RPMI7951 (cell line): ENCODE measurements at regions not wholly inside any gene's neighbourhood (a gene's known extent, or its start where the extent isn't known, plus 50 kb on each side); places are given as distances from the start of the nearest gene placed in this dataset.

Experiments
- DNase-seq: peaks from one replicate; pipeline ENCODE4 v3.0.0-alpha.2; 2012; ENCODE audit warnings: low read depth

GRCh38 chr4:15270201-15270600, 157.6 kb upstream of the C1QTNF7 start:
- no peak for DNase-seq

GRCh38 chr4:15286041-15286440, 141.8 kb upstream of the C1QTNF7 start:
- DNase-seq, result no peak

GRCh38 chr4:15291122-15291521, 136.7 kb upstream of the C1QTNF7 start:
- DNase-seq, result no peak

DNA sequence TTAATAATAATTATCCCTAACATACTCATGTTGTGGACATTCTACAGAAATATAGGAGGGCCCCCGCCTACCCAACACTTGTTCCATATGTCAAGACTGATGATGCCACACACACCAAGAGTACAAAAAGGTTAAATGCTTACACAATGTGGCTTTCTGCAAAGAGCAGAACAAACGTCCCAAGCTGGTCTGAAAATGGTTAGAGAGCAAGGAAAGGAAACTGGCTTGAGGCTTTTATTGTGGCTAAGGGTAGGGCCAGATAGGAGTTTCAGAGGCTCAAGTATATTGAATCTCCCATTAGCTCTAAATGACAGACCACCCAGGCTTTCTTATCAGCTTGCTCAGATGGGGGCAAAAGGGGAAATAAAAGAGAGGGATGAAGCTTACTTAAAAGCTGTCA, 134.1 kb upstream of the C1QTNF7 start:
- no peak for DNase-seq

DNA sequence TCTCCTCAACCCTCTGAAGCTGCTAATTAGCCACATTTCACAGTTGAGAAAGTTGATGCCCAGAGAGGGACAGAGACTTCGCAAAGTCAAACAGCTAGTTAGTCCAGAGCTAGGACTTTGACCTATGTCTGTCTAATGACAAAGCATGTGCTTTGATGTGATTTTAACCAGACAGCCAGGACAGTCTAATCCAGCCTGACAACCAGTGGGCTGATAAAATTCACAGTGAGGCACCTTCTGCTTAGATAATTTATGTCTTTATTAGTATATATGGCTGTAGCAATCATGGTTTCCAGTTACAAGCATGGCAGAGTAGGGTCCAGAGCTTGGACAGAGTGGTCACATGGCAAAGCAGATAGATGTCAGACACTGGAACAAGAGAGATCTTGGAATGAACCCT, 133.6 kb upstream of the C1QTNF7 start:
- DNase-seq, result no peak

DNA sequence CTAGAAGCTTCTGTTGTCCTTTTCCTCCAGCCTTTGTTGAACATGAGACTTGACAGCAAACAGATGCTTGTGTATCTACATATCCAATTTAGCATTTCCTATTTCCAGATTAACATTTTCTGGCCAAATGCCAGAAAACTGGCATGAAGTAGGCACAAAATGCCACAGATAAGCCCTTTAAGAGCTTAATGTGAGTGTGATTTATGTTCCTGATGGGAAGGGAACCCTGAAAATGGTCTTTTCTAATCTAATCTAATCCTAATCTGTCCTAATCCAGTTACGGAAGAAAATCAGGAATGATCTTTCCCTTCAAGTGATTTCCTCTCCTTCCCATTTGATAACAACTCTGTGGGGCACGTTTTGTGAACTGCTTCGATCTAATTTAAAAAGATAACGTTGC, 133.0 kb upstream of the C1QTNF7 start:
- DNase-seq, result no peak

DNA sequence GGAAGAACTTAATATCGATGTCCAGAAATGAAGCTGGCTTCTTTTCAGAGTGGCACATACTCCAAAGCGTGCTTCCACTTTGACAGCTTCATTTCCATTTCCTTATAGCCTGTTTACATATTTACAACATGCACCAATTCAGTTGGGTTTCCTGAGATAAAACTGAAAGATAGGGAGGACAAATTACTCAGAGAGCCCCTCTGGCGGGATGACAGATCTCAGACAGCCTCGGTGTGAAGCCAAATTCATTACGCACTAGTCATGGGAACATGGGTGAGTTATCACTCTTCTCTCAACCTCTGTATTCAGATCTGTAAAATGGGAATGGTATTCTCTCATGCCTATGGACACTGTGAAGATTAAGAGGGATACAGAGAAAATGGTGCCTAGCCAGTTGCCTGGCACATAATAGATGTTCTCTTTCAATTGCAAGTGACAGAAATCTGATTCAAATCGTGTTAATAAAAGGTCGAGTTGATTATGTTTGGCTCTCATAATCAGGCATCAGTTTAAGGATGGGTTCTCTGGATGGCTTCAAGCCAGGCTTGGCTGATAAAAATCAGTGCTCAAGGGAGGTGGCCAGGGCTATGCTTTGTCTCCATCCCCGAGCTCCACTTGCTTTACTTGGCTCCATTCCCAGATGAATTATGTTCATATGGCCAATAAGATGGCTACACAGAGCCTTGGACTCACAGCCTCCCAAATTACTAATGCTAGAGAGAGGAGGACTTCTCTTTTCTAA, 132.2 kb upstream of the C1QTNF7 start:
- DNase-seq, result peak; percentile 80

DNA sequence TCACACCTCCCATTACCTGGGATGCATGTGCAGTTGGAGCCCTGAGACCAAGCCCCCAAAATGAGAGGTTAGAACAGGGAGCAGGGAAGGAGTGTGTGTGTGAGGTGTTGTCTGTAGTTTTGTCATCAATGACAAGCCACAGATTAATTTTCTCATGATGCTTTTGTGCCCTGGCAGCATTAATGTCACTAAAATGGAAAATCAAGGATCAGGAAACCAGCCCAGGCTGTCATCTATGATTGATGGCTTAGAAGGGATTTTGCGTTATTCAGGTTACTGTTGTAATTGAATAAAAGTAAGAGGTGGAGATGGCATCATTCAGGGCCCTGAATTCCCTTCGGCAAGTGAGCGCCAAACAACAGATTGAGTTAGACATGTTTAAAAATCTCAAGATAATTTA, 130.5 kb upstream of the C1QTNF7 start:
- no peak for DNase-seq

DNA sequence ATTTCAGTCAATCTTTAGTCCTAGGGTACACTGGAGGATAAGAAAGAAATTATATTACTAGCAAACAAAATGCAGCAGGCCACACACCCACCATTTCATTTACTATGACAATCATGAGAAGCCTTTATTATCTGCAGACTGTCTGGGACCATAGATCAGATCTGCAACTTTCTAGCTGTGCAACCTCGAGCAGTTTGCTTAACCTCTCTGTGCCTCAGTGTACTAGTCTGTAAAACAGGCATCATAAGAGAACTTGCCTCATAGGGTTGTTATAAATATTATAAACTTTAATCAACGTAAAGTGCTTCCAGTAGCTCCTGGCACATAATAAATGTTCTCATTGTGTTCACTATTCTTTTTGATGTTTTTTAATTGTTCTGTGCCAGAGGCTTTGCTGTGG, 128.2 kb upstream of the C1QTNF7 start:
- DNase-seq, result no peak

DNA sequence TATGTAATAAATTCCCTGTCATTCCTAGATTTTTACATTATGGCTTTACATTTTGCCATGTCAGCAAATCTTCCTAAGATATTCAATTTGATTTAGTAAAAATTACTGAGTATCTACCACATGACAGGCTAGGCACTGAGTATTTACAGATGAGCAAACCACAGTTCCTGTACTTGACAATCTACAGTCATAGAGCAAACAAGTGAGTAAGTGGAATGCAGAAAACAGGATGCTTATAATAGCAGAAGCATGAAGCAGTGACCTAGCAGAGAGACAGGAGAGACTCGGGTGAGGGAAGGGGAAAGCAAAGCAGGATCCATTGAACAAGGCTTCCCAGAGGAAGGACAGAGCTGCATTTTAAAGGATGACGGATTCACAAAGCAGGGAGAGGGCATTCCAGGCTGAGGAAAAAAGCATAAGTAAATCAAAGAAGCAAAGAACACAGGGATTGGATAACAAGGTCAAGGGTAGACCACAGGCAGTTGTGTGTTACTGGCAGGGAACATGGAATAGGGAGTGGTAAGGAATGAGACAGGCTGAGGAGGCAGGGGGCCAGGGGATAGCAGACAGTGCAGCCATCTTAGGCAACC, 124.7 kb upstream of the C1QTNF7 start:
- DNase-seq, result peak; percentile 58

DNA sequence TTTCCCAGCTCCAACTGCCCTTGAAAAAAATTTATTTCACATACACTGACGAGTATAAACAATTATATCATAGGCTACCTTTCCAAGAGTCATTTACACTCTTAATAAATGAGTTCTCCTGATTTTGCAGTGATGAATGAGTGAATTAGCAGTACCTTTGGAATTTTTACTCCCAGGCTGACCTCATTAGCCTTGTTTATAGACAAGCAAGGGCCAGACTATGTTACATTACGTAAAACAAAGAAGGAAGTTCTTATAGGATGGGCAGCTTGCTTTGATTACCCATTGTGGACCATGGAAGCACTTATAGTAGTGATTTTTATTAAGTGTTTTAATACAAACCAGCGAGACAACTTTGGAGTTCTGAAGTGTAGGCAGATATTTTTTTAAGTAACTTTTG, 112.9 kb upstream of the C1QTNF7 start:
- DNase-seq, result no peak

DNA sequence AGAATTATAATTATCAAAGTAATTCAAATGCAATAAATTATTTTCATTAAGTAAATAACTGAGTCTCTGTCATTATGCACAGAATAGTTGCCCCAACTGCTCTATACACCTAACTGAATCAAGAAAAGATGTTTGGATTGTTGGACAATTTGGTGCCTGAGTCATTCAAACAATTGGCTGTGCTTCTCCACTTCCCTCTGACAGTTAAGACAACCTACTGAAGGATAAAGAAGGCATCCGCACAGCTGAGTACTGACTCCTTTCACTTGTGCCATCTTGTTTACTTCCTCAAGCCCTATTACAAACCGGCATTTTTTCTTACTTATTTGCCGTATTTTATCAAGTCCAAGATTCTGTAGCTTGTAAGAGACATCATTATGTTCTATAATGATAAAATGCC, 110.6 kb upstream of the C1QTNF7 start:
- DNase-seq, result peak; percentile 62

DNA sequence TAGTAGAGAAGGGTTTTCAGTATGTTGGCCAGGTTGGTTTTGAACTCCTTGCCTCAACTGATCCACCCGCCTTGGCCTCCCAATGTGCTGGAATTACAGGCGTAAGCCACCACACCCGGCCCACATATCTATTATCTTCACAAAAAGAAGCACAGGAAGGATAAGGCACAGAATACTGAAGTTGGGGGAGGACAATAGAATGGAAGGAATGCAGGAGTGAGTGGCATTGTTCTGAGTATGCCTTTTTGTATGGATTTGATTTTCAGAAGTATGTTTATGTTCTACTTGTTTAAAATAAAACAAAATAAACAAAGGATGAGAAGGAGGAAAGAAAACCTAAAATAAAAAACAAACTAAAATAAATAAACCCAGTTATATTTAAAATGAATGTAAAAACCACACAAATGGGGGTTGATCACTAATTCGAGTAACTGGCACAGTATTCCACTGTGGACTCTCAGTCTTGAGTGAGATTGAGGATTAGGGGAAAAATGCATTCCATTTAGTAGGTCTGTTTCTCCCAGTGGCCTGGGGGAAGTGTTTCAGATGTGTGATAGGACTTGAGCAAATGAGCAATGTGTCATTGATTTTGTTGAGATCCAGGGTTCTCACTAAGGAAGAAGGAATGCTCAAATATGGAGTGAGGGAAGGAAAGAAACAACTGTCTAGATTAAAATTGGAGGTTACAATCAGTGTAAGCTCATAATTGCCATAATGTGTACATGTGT, 109.0 kb upstream of the C1QTNF7 start:
- DNase-seq, result peak; percentile 69

- no peak for DNase-seq
Measured at GRCh38 chr4:15320121-15320678, 107.6 kb upstream of the C1QTNF7 start.

DNA sequence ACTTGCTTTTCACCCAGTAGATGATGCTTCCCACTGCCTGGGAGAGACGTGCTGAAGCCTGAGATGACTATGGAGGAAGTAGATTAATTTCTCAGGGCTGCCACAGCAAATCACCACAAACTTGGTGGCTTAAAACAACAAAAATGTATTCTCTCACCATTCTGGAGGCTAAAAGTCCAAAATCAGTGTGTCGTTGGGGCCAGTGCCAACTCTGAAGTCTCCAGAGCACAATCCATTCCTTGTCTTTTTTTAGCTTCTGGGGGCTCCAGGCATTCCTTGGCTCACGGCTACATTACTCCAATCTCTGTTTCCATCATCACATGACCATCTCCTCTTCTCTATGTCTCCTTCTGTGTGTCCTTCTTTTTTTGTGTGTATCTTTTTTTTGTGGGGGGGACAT, 105.8 kb upstream of the C1QTNF7 start:
- DNase-seq, result peak; percentile 31

DNA sequence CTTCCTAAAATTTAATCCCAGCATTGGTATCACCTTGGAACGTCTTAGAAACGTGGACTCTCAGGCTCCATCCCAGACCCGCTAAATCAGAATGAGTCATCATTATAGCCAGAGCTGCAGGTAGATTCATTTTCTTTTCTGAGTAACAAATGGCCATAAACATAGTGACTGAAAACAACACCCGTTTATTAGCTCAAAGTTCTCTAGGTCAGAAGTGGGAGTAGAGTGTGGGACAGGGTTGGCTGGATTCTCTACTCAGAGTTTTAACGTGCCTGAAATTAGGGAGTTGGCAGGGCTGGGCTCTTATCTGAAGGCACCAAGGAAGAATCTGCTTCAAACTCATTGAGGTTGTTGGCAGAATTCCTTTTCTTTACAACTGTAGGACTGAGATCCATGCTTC, 101.8 kb upstream of the C1QTNF7 start:
- no peak for DNase-seq

DNA sequence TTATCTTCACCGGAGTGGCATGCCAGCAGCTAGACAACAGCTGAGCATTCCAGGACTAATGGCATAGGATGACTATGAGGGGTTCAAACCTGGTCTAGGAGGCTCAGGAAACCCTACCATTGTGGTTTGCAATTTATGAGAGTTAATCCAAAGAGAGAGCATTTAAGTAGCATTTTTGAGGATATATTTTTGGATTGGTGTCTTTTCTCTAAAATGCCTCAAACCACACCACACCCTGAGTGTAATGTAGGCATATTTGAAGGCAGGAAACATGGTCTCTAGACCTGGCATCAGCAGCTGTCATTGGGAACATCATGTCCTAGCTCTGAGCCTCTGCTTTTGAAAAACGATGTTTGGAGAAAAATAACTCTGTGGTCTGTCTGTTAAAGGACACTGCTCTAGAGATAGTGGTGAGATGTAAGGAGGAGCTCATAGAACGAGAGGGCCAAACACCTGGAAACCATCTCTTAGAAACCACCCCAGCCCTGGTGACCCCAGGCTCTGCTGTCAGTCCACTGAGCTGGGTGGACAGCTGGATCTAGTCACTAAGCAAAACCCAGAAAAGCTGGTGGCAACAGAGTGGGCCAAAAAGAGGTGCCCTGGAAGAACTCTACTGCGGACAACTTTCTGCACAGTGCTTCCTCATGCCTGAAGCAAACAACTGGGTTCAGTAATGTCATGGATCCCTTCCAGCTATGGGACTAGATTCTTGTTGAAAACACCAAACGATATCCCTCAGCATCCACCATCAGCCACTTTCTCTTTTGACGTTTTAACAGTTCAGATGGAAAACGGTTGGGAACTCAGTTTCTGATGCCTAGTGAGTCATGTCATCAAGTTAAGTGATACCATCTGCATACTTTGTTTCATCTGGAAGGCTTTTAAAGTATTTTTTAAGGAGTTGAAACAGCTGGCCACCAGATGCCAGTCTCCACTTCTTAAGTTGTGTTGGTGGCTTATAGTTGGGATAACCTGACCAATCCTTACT, 100.2 kb upstream of the C1QTNF7 start:
- DNase-seq, result peak; percentile 98

GRCh38 chr4:15331930-15332329, 95.9 kb upstream of the C1QTNF7 start:
- DNase-seq, result no peak

DNA sequence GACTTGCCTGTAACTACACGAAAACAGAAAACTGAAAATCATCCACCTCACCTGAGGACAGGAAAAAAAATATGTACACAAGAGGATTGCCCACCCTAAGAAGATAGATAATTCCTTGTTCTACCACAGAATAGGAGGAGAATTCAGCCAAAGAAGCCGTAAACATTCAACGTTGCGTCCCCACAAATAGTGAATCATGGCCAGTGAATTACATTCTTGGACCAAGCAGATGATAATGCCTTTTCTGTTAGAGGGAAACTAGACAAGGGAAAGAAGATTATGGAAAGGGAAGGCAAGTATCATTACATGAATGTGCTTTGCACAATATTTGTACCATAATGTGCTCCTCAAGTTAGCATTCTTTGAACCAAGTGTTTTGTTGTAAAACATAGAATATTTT, 95.5 kb upstream of the C1QTNF7 start:
- DNase-seq, result peak; percentile 47

DNA sequence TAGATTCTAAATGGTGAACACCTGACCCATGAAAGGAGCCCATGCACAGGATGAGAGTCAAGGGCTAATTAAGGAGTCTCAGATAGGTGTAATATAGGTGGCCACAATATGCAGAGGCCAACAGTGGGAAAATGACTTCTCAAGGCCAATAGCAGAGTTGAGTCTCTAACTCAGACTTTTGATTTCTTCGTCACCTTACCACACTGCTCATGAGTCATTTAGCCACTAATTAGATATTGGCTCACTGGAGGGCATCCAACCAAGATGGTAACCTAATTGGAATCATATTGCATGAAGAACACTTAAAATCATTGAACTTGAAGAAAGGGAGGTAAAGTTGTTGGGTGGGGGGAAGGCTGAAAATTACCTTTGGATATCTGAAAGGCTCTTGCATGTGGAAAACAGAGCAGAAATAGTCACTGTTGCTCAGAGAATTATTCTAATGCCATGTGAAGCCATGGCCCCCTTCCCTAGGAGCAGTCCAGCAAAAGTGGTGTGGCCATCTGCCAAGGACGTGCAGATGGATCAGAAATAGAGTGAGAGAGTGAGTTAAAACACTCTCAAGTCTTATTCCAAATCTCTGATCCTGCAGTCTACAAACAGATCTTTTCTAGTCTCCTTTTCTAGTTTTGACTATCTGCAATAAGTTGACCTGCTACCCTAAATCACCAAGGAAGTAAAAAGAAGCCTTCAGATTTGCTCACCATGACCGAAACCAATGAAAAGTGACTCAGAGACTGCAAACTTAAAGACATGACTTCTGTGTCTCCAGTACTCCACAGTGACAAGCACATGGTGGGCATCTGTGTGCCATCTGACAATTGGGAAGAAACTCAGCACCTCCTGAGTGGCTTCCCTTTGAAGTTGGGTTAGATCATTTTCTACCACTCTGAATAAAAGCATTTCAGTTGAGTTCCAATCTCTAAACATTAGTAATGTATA, 93.9 kb upstream of the C1QTNF7 start:
- peak; percentile 91 for DNase-seq
